NOMO-1 (cell line): ENCODE measurements at regions not wholly inside any gene's neighbourhood (a gene's known extent, or its start where the extent isn't known, plus 50 kb on each side); places are given as distances from the start of the nearest gene placed in this dataset.

Experiments used
- DNase-seq, 2 experiments: peaks; one replicate each; lab custom pipeline; 2025; ENCODE audit not compliant: unreplicated experiment in 2 of 2; lab: John Stamatoyannopoulos, UW

DNA sequence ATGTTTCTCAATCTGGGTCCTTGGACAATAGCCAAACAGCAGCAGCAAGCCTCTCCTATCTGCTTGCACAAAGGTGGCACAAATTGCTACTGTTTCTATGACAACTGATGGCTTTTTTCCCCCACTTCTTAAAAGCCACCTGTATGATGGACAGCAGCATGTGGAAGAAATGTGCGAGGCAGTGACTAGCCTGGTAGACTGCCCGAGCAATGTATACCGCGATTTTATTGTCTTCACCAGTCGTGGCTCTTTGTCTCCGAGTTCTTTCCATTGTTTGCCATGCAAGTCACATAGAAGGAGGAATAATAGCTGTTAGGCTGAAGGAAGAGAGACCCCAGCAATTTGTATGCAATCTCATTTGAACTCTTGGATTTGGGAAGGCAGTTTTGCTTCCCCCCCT is 79.4 kb downstream of the S1PR1 start:
- no peak for DNase-seq

GRCh38 chr1:101316799-101317198 is 80.0 kb downstream of the S1PR1 start:
- no peak for DNase-seq

DNA sequence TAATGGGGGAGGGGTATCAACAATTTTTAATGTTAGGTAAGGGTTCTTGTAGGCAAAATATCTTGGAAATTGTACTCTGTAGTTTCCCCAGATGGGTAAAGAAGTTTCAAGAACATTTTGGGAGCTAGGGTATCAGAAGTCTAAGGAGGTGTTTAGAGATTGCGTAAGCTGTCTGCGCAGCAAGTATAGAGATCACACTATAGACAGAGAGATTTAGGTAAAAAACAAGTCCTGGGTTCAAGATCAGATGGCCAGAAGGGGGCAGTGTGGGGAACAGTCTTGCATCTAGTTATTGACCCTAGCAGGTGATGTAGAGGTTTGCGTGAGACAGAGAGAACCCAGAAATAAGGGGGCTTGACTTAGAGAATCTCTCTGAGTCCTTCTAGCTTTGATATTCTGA is 80.8 kb downstream of the S1PR1 start:
- DNase-seq: no peak

- no peak for DNase-seq
Observed at GRCh38 chr1:101323535-101323934, 86.7 kb downstream of the S1PR1 start.

- no peak for DNase-seq
Observed at GRCh38 chr1:101325144-101325543, 88.3 kb downstream of the S1PR1 start.

- no peak for DNase-seq
Observed at GRCh38 chr1:101330427-101331130, 93.8 kb downstream of the S1PR1 start.

GRCh38 chr1:101331794-101332193 is 95.0 kb downstream of the S1PR1 start:
- no peak for DNase-seq

DNA sequence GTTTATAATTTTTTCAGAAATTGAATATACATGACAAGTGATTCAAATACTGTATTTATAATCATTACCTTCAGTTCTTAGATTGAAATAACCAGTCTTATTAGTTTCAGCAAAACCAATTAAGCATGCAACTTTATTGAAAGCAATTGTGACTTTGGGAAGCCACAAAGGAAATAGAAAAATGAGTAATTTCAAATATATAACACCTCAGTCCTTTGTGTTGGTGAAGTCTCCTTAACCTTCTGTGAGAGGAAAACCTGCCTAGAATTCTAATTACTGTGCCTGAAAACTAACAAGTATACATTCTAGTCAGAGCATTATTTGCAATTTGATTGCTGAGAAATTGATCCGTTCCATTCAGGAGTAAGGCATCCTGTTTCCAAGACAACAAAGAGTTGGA is 95.8 kb downstream of the S1PR1 start:
- DNase-seq: no peak

DNA sequence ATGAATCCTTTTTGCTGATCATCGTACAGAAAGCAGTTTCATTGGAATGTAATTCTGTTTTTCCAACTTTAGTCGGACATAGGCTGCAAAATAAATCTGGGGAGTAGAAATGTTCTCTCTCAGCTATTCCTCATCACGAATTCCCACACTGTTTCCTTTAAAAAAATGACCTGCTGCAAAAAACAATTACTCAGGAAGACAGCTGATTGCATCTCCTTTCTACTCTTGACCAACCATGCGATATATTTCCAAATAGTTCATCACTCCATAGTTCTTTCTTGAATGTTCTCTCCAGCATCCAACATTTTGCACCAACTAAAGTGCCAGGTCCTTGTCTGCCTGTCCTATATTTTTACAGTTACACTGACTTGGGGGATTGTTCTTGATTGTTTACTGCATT is 96.4 kb downstream of the S1PR1 start:
- no peak for DNase-seq

GRCh38 chr1:101337968-101338367 is 101.1 kb downstream of the S1PR1 start:
- no peak for DNase-seq

GRCh38 chr1:101338714-101339430 is 102.1 kb downstream of the S1PR1 start:
- no peak for DNase-seq

DNA sequence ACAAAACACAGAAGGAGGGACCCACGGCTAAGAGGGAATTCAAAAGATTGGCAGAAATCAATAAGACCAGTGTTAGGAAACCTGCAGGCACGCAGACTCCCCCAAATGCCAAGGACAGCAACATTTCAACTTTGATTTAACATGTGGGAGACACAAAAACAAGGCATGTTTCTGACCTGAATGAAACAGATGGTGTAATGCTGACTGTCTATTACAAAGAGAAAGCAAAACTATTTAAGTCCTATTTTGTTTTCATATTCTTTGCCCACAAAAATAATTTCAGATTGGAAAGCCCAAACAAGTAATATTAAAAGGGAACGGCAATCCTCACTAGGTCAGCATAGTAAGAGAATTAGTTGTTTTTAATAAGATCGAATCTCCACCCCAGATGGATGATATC is 107.9 kb downstream of the S1PR1 start:
- DNase-seq: no peak

- DNase-seq: no peak
Observed at GRCh38 chr1:101346419-101346818, 109.6 kb downstream of the S1PR1 start.

- no peak for DNase-seq
Observed at GRCh38 chr1:101356013-101356412, 119.2 kb downstream of the S1PR1 start.

DNA sequence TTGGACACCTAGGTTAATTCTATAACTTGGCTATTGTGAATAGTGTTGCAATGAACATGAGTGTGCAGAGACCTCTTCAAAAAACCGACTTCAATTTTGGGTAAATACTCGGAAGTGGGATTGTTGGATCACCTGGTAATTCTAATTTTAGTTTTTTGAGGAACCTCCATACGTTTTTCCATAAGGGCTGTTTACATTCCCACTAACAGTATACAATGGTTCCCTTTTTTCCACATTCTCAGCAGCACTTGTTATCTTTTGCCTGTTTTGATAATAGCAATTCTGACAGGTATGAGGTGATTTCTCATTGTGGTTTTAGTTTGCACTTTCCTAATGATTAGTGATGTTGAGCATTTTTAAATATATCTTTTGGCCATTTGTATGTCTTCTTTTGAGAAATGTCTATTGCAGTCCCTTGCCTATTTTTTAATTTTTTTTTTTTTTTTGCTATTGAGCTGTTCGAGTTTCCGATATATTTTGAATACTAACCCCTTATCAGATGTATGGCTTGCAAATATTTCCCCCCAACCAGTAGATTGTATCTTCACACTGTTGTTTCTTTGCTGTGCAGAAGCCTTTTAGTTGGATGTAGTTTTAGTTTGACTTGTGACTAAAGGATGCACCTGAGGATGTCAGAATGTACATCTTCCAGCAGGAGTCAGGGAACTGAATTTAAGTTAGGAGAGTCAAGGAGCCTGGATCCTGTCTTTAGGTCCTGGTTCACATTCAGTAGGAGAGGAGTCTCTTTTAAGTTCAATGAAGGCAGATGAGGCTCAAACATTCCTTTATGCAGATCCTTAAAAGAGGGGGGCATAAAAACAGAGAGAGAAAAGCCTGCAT is 120.0 kb downstream of the S1PR1 start:
- no peak for DNase-seq

DNA sequence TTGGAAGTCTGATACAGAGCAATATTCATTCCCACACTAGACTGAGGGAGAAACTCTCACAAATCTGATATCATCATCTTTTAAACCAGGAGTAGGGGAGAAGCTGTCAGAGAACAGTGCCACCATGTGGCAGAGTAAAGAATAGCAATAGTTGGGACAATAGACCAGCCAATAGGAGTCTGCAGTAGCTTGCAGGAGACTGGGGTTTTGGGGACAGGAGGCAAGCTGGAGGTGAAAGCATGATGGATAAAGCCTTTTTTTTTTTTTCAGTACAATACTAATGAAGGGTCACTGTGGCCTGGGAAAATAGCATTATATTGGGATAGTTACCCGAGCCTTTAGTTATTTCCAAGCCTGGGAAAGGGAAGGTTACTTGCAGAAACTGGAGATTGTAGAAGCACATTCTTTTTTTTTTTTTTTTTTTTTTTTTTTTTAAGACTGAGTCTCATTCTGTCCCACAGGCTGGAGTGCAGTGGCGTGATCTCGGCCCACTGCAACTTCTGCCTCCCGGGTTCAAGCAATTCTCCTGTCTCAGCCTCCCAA is 120.7 kb downstream of the S1PR1 start:
- DNase-seq: peak; percentile 17 to 60

- DNase-seq: no peak
Observed at GRCh38 chr1:101360506-101360905, 123.7 kb downstream of the S1PR1 start.

GRCh38 chr1:101363891-101364318 is 127.1 kb downstream of the S1PR1 start:
- DNase-seq: no peak

GRCh38 chr1:101364370-101365120 is 127.7 kb downstream of the S1PR1 start:
- DNase-seq: no peak

DNA sequence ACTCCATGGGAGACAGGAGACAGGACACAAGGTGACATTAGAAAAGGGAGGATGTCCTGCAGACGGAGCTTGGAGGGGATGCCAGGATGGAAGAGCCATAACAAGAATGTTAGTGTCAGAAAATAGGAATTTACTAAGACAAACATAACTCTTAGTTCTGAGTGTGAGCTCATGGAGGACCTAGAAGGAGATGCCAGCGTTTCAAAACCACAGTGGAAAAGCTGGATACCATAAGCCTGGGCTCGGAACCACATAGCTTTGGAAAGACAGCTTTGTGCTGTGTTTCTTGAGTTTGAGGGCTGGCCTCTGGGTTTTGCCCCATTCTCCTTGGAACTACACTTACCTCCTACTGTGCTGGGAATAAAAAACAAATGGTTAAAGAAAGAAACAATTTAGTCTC is 128.4 kb downstream of the S1PR1 start:
- DNase-seq: no peak

DNA sequence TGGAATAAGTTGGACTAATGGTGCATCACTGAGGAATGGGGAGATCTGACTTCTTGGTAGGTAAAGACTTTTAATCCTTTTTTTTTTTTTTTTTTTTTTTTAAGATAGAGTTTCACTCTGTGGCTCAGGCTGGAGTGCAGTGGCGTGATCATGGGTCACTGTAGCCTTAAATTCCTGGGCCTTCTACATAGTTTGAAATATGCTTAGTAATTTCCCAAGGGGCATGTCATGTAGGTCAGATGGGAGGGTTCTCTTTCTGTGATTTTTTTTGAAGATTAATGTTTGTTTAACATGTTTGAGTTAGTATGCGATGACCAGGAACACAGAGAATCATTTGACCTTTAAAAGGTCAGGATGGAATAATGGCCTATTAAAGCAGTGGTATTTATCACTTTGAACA is 129.1 kb downstream of the S1PR1 start:
- no peak for DNase-seq
